Esophagus muscularis mucosa (tissue), 4 donors: ENCODE measurements at regions not wholly inside any gene's neighbourhood (a gene's known extent, or its start where the extent isn't known, plus 50 kb on each side); places are given as distances from the start of the nearest gene placed in this dataset.

ENCODE experiments used
- DNase-seq: peaks from one replicate; pipeline ENCODE4 v3.0.0-alpha.2; 2017; ENCODE audit errors: extremely low spot score
- H3K27ac ChIP-seq, 4 donors: fragments of 200-600 bp; sonication (generic); replicated peaks in 1 of 4; 1 replicate in 3 of 4; 2 replicates in 1 of 4; pipeline ENCODE4 v1.5.1; 2016 to 2019; ENCODE audit warnings: mild to moderate bottlenecking in 1 of 4
- H3K27me3 ChIP-seq, 4 donors: fragments of 200-600 bp; sonication (generic); one replicate each; pipeline versions ENCODE4 v1.5.1 to v1.6.0; 2016 to 2019
- H3K36me3 ChIP-seq, 4 donors: fragments of 200-600 bp; sonication (generic); one replicate each; pipeline ENCODE4 v1.5.1; 2016 to 2019
- H3K4me1 ChIP-seq, 4 donors: fragments of 200-600 bp; sonication (generic); one replicate each; pipeline ENCODE4 v1.5.1; 2016 to 2019
- H3K4me3 ChIP-seq, 4 donors: fragments of 200-600 bp; sonication (generic); 1 replicate in 2 of 4; 2 replicates in 2 of 4; pipeline ENCODE4 v1.5.1; 2016 to 2019; ENCODE audit warnings: mild to moderate bottlenecking in 4 of 4, moderate library complexity in 1 of 4
- H3K9me3 ChIP-seq, 4 donors: fragments of 200-600 bp; sonication (generic); 1 replicate in 3 of 4; 2 replicates in 1 of 4; pipeline ENCODE4 v1.5.1; 2016 to 2019
- EP300 ChIP-seq: sonication (generic); formaldehyde crosslinking; IDR thresholded peaks from one replicate; pipeline ENCODE4 v1.6.1; 2017; ENCODE audit warnings: antibody characterized with exemption
- POLR2A ChIP-seq: fragments of 450-650 bp; IDR thresholded peaks from one replicate; pipeline ENCODE4 v1.6.1; 2017; ENCODE audit warnings: antibody characterized with exemption, moderate library complexity, mild to moderate bottlenecking, low read depth
- POLR2AphosphoS5 ChIP-seq, 2 donors: sonication (generic); formaldehyde crosslinking; IDR thresholded peaks; one replicate each; pipeline ENCODE4 v1.6.1; 2017; ENCODE audit warnings: antibody characterized with exemption in 2 of 2
- WGBS: methylation state at CpG from one replicate; pipeline ENCODE4 v1.1.5; 2018; 5-methylcytosine and 5-hydroxymethylcytosine counted together
- intact Hi-C: fragments of 100-400 bp; cut with DNase I; formaldehyde crosslinking; loops from one replicate; pipeline ENCODE4 v1.15.1; 2023
- TF ChIP-seq, protein P1 (sequence below), 3 experiments: fragments of 200-600 bp in 2 of 3; fragments of 450-650 bp in 1 of 3; sonication (generic) in 2 of 3; IDR thresholded peaks; one replicate each; pipeline ENCODE4 v1.5.1; 2017 to 2019; ENCODE audit warnings: antibody characterized with exemption in 3 of 3, mild to moderate bottlenecking in 2 of 3, moderate library complexity in 1 of 3

DNA sequence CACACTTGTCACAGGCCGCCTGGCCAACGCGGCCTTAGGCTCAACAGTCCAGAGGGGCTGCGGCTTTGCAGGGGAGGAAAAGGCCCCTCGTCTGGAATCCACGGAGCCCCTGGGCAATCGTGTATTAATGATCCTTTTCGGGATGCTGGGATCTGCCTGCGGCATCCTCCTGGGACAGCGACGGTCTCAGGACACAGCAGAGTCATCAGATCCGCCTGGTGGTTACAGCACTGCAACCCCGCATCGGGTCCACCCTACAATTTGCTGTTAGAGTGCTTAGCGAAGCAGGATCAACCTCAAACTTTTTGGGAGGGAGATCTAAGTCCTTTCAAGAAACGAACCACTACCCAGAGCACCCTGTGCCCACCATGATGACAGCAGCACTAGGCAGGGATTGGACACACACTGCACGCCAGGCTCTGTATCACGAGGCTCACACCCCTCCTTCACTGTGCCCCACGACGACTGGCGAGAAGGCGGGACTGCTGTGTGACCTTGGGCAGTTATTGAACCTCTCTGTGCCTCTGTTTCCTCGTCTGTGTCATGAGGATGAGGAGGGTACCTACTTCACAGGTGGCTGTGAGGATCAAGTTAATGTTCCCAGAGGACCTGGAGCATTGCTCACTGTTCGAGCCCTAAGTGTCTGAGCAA lies 100.4 kb upstream of the COL5A1 start:
- Histone ChIP-seq H3K4me3 (no peak overlapping the region), H3K27me3 (peaks cover 0 to 31% (median 0%) of the 10 kb centered on the region in 4 donors), H3K36me3 (no peaks in the 10 kb centered on the region), H3K27ac (no peak overlapping the region), H3K4me1 (peaks cover 0 to 49% (median 35%) of the 10 kb centered on the region in 4 donors), H3K9me3 (no peaks in the 10 kb centered on the region)
- no peak for TF ChIP-seq POLR2A
- TF ChIP-seq, protein P1, sequence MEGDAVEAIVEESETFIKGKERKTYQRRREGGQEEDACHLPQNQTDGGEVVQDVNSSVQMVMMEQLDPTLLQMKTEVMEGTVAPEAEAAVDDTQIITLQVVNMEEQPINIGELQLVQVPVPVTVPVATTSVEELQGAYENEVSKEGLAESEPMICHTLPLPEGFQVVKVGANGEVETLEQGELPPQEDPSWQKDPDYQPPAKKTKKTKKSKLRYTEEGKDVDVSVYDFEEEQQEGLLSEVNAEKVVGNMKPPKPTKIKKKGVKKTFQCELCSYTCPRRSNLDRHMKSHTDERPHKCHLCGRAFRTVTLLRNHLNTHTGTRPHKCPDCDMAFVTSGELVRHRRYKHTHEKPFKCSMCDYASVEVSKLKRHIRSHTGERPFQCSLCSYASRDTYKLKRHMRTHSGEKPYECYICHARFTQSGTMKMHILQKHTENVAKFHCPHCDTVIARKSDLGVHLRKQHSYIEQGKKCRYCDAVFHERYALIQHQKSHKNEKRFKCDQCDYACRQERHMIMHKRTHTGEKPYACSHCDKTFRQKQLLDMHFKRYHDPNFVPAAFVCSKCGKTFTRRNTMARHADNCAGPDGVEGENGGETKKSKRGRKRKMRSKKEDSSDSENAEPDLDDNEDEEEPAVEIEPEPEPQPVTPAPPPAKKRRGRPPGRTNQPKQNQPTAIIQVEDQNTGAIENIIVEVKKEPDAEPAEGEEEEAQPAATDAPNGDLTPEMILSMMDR (IDR thresholded peaks at IDR 0.05) = no peak
- no peak for TF ChIP-seq EP300
- no peak for TF ChIP-seq POLR2AphosphoS5 (IDR thresholded peaks at IDR 0.05)
- 95% methylated on average over 15 of the region's 24 CpGs for WGBS
- intact Hi-C loops = no loop called here
- DNase-seq = no peak

DNA sequence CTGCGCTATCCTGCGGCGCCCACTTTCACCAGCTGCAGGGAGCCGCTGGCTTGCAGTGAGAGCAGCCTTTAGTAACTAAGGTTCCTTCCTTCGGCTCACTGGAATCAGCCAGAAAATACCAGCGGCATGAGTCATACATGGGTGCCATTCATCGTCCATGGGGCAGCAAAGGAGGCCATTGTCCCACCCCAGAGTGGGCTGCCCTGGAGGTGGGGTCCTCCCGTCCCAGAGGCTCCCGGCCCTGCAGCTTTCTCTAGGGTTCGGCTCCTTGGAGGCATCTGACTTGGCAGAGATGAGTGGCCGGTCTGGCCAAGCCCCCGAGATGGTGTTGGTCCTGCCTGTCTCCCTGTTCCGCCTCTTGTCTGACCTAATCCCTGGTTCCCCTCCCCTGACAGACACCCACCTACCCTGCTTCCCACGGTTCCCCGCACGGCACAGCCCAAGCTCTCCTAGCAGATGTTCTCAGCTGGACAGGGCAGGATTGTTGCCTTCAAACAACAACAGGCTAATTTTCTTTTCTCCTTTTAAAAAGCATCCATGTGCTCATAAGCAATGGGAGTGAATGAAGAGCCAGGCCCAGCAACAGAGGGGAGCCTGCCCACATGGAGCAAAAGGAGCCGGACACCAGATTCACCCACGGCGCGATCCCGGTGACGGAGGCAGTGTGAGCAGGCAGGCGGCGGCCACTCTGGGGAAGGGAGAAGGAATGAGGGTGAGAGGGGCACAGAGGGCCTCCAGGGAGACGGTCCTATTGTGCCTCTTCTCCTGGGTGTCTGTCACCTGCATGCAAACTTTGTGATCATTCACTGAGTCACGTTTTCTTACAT lies 97.0 kb upstream of the COL5A1 start:
- DNase-seq = no peak
- 85% methylated on average over 26 of the region's 26 CpGs for WGBS
- TF ChIP-seq POLR2AphosphoS5 (IDR thresholded peaks at IDR 0.05) (peak in 1 of 2 donors; percentile 37), POLR2A (no peak)
- Histone ChIP-seq H3K36me3 (no peaks in the 10 kb centered on the region), H3K27ac (peak overlapping the region; percentile 45 to 69 (median 53)), H3K4me3 (no peak overlapping the region), H3K9me3 (no peaks in the 10 kb centered on the region), H3K27me3 (peaks cover 0 to 23% (median 0%) of the 10 kb centered on the region in 4 donors), H3K4me1 (peaks cover 0 to 35% (median 29%) of the 10 kb centered on the region in 4 donors)
- intact Hi-C loops = no loop called here

DNA sequence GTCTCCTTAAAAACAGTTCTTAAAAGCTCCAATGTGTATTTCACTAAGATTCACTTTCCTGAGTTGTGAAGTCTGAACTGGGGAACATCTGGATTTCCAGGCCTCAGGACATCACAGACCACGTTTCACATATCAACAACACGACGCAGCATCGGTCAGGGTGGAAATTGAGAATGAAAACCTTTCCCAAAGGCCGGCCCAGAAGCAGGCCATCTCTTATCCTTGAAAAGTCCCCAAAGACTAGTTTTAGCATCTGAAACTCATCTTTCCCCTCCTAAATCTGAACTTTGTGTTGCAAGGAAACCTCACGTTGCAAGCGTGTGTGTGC lies 96.4 kb upstream of the COL5A1 start:
- TF ChIP-seq, protein P1 (IDR thresholded peaks at IDR 0.05) = no peak
- TF ChIP-seq POLR2A = no peak
- TF ChIP-seq EP300 = no peak
- intact Hi-C loops = no loop called here
- H3K4me1 ChIP-seq = peaks cover 0 to 32% (median 27%) of the 10 kb centered on the region in 4 donors
- no peaks in the 10 kb centered on the region for H3K9me3 ChIP-seq
- 79% methylated on average over 7 of the region's 7 CpGs for WGBS
- peak overlapping the region; percentile 45 to 69 (median 53) for H3K27ac ChIP-seq
- H3K27me3 ChIP-seq = peaks cover 0 to 19% (median 0%) of the 10 kb centered on the region in 4 donors
- peak overlapping the region in 1 of 4 donors; percentile 17 for H3K4me3 ChIP-seq
- no peaks in the 10 kb centered on the region for H3K36me3 ChIP-seq
- DNase-seq = no peak

DNA sequence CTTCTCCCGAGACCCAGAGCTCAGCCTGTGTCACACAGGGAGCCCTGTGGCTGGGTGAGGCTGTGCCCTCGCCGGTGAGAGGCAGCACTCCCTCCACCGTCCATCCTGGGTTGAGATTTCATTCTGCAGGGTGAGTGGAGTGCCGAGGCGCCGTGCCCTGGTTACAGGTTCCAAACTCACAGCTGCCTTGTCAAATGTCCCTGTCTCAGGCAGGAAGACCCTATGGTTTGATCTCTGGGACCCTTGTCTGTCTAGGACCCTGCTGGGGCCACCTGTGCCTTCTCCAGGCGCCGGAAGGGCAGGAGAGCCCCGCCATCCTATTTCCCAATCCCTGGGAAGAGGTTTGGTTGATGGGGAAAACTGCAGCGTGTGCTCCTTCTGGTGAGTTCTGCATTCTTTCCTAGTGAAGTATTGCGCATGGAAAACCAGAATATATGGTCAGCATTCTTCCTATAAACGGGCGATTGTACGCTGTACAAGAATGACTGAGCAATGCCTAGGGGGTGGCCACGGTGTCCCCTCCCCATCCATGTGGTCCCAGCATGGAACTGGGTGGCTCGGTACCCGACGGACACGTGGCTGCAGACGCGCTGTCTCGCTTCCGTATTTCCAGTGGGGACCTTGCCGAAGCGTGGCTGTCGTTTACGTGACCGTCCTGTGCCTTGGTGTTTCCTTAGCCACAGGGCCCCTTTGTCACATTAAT lies 95.9 kb upstream of the COL5A1 start:
- peak overlapping the region; percentile 1 to 17 (median 16) for H3K4me3 ChIP-seq
- H3K4me1 ChIP-seq = peaks cover 0 to 32% (median 27%) of the 10 kb centered on the region in 4 donors
- H3K27ac ChIP-seq = peak overlapping the region; percentile 54 to 69 (median 58)
- WGBS = 56% methylated on average over 22 of the region's 29 CpGs
- intact Hi-C loops = no loop called here
- H3K36me3 ChIP-seq = no peaks in the 10 kb centered on the region
- H3K9me3 ChIP-seq = no peaks in the 10 kb centered on the region
- peaks cover 0 to 14% (median 0%) of the 10 kb centered on the region in 4 donors for H3K27me3 ChIP-seq
- no peak for DNase-seq
- TF ChIP-seq POLR2AphosphoS5 (IDR thresholded peaks at IDR 0.05) = peak; percentile 12 to 28
- TF ChIP-seq POLR2A = no peak
- TF ChIP-seq, protein P1 (IDR thresholded peaks at IDR 0.05) = no peak
- TF ChIP-seq EP300 = no peak

DNA sequence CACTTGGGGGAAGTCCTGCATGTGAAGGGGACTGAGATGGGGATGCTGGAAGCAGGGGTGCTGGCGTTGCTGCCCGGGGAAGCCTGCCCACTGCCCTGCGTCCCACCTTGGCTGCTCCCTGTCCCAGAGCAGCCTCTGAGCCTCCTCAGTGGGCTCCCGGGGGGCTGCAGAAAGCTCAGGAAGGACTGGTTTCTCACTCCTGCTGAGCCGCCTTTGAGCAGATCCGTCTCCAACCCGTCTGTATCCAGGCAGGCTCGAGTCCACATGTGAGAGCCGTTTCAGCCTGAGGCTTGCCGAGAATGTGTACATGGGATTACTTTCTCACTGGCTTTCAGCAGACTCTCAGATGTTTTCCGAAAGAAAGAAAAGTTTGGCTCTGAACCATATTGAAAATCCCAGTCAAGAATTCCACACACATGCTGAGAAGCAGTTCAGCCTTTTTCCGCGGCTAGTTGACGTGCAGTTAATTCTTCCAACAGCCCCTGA lies 95.3 kb upstream of the COL5A1 start:
- no peak for DNase-seq
- H3K4me1 ChIP-seq = peaks cover 0 to 32% (median 27%) of the 10 kb centered on the region in 4 donors
- WGBS = 19% methylated on average over 10 of the region's 14 CpGs
- no peak for TF ChIP-seq EP300
- no peak for TF ChIP-seq POLR2A
- TF ChIP-seq POLR2AphosphoS5 (IDR thresholded peaks at IDR 0.05) = no peak
- TF ChIP-seq, protein P1 (IDR thresholded peaks at IDR 0.05) = no peak
- intact Hi-C loops = no loop called here
- H3K36me3 ChIP-seq = no peaks in the 10 kb centered on the region
- peak overlapping the region; percentile 54 to 69 (median 58) for H3K27ac ChIP-seq
- peaks cover 0 to 10% (median 0%) of the 10 kb centered on the region in 4 donors for H3K27me3 ChIP-seq
- H3K4me3 ChIP-seq = peak overlapping the region; percentile 1 to 17 (median 16)
- no peaks in the 10 kb centered on the region for H3K9me3 ChIP-seq
